GM10266 (cell line): ENCODE measurements at regions not wholly inside any gene's neighbourhood (a gene's known extent, or its start where the extent isn't known, plus 50 kb on each side); places are given as distances from the start of the nearest gene placed in this dataset.

ENCODE experiments used
- DNase-seq: peaks from one replicate; pipeline ENCODE4 v3.0.0; 2012; ENCODE audit errors: extremely low spot score
- CTCF ChIP-seq: IDR thresholded peaks from 2 replicates; pipeline ENCODE4 v1.5.1; 2012; ENCODE audit warnings: mild to moderate bottlenecking, low read depth; ENCODE audit not compliant: control insufficient read depth, insufficient read depth; ENCODE audit errors: missing control alignments

GRCh38 chr1:103348136-103348535, 177.4 kb upstream of the RNPC3 start:
- no peak for DNase-seq
- no peak for TF ChIP-seq CTCF

- TF ChIP-seq CTCF, result no peak
- DNase-seq, result no peak
These were observed 180.6 kb upstream of the RNPC3 start for GRCh38 chr1:103344930-103345329.

GRCh38 chr1:103341377-103341880, 184.1 kb upstream of the RNPC3 start:
- TF ChIP-seq CTCF, result no peak
- DNase-seq, result no peak

- TF ChIP-seq CTCF, result no peak
- DNase-seq, result no peak
These were observed 187.7 kb upstream of the RNPC3 start for GRCh38 chr1:103337779-103338178.

GRCh38 chr1:103336408-103336807, 189.1 kb upstream of the RNPC3 start:
- no peak for TF ChIP-seq CTCF
- DNase-seq, result no peak

GRCh38 chr1:103333141-103333540, 192.4 kb upstream of the RNPC3 start:
- no peak for DNase-seq
- TF ChIP-seq CTCF, result no peak

- TF ChIP-seq CTCF, result no peak
- DNase-seq, result no peak
These were observed 198.3 kb upstream of the RNPC3 start for GRCh38 chr1:103327054-103327719.
